HG02884 (cell line): ENCODE measurements at regions not wholly inside any gene's neighbourhood (a gene's known extent, or its start where the extent isn't known, plus 50 kb on each side); places are given as distances from the start of the nearest gene placed in this dataset.
"Not testable (repeated sequence)": the region's sequence is repeated elsewhere in the genome, so short reads cannot be mapped to it uniquely, and the experiment has no call there.

Source experiments
- ATAC-seq: cut with Tn5 transposase; IDR thresholded peaks from one replicate; pipeline ENCODE4 v1.9.1; 2021; ENCODE audit warnings: mild to moderate bottlenecking, moderate library complexity; ENCODE audit not compliant: unreplicated experiment

GRCh38 chr9:105972466-105973204 is 278.3 kb downstream of the TMEM38B start:
- no peak for ATAC-seq

GRCh38 chr9:105973951-105974351 is 279.6 kb downstream of the TMEM38B start:
- ATAC-seq: no peak

GRCh38 chr9:105975886-105976645 is 281.7 kb downstream of the TMEM38B start:
- no peak for ATAC-seq

GRCh38 chr9:105978336-105978735 is 284.0 kb downstream of the TMEM38B start:
- no peak for ATAC-seq

- ATAC-seq: no peak
Measured at GRCh38 chr9:105978826-105979225, 284.5 kb downstream of the TMEM38B start.

- ATAC-seq: no peak
Measured at GRCh38 chr9:105979290-105979689, 284.9 kb downstream of the TMEM38B start.

- no peak for ATAC-seq
Measured at GRCh38 chr9:105984714-105985113, 290.4 kb downstream of the TMEM38B start.

- ATAC-seq: no peak
Measured at GRCh38 chr9:105993116-105993854, 298.9 kb downstream of the TMEM38B start.

GRCh38 chr9:105993921-105994715 is 299.8 kb downstream of the TMEM38B start:
- no peak for ATAC-seq

GRCh38 chr9:105994970-105995369 is 300.6 kb downstream of the TMEM38B start:
- ATAC-seq: no peak

GRCh38 chr9:106017198-106017740 is 322.9 kb downstream of the TMEM38B start:
- ATAC-seq: no peak

- ATAC-seq: no peak
Measured at GRCh38 chr9:106019039-106019680, 324.8 kb downstream of the TMEM38B start.

GRCh38 chr9:106019702-106020101 is 325.4 kb downstream of the TMEM38B start:
- no peak for ATAC-seq

GRCh38 chr9:106020186-106020585 is 325.8 kb downstream of the TMEM38B start:
- no peak for ATAC-seq

GRCh38 chr9:106023455-106023854 is 329.1 kb downstream of the TMEM38B start:
- ATAC-seq: no peak

GRCh38 chr9:106025453-106025852 is 331.1 kb downstream of the TMEM38B start:
- ATAC-seq: no peak

- not testable (repeated sequence) for ATAC-seq
Measured at GRCh38 chr9:106030146-106030545, 335.8 kb downstream of the TMEM38B start.

GRCh38 chr9:106032978-106033377 is 338.6 kb downstream of the TMEM38B start:
- ATAC-seq: no peak

GRCh38 chr9:106035806-106036205 is 341.5 kb downstream of the TMEM38B start:
- no peak for ATAC-seq
